Skeletal muscle tissue (tissue), 3 donors: ENCODE measurements at regions not wholly inside any gene's neighbourhood (a gene's known extent, or its start where the extent isn't known, plus 50 kb on each side); places are given as distances from the start of the nearest gene placed in this dataset.

Source experiments
- H3K27ac ChIP-seq: one replicate; pipeline ENCODE4 v1.7.0; 2013; ENCODE audit warnings: mild to moderate bottlenecking, low read depth, low read length, inconsistent platforms
- H3K27me3 ChIP-seq, 3 donors: one replicate each; pipeline ENCODE4 v1.7.0; 2013; ENCODE audit warnings: low read length in 3 of 3; ENCODE audit not compliant: control insufficient read depth in 3 of 3, insufficient read depth in 3 of 3
- H3K36me3 ChIP-seq, 3 donors: one replicate each; pipeline ENCODE4 v1.7.0; 2013; ENCODE audit warnings: low read length in 3 of 3; ENCODE audit not compliant: control insufficient read depth in 3 of 3, insufficient read depth in 3 of 3
- H3K4me1 ChIP-seq, 3 donors: one replicate each; pipeline ENCODE4 v1.7.0; 2013; ENCODE audit warnings: low read length in 3 of 3, mild to moderate bottlenecking in 3 of 3; ENCODE audit not compliant: control insufficient read depth in 3 of 3, insufficient read depth in 3 of 3
- H3K4me3 ChIP-seq, 3 donors: one replicate each; pipeline ENCODE4 v1.7.0; 2013; ENCODE audit warnings: low read length in 3 of 3
- H3K9ac ChIP-seq, 3 donors: one replicate each; pipeline ENCODE4 v1.7.0; 2013; ENCODE audit warnings: low read length in 3 of 3, mild to moderate bottlenecking in 3 of 3, moderate library complexity in 2 of 3, low read depth in 1 of 3
- H3K9me3 ChIP-seq, 3 donors: one replicate each; pipeline ENCODE4 v1.7.0; 2013; ENCODE audit warnings: low read length in 3 of 3; ENCODE audit not compliant: control insufficient read depth in 3 of 3
- donor health status: Osteomylitis.

DNA sequence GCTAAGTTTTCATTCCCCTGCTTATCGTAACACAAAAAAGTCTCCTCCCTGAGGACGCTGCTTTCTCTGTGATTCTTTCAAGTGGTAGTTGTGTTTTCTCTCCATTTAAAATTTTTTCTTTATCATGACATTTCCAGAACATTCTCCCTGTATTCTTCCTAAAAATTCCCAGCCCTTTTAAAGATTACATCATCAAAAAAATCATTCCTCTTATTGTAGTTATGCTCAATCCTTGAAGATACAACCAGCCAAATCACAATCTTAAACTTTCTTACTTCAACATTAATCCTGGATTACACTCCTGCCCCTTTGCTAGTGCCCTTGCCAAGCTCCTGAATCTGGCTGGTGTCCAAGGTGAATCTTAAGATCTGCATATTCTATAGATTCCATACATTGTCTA is 163.7 kb upstream of the CBLB start:
- Histone ChIP-seq H3K9me3 (no peaks in the 10 kb centered on the region), H3K4me1 (no peaks in the 10 kb centered on the region), H3K36me3 (no peaks in the 10 kb centered on the region), H3K27ac (no peak overlapping the region), H3K9ac (no peak overlapping the region), H3K27me3 (no peaks in the 10 kb centered on the region), H3K4me3 (no peak overlapping the region)

DNA sequence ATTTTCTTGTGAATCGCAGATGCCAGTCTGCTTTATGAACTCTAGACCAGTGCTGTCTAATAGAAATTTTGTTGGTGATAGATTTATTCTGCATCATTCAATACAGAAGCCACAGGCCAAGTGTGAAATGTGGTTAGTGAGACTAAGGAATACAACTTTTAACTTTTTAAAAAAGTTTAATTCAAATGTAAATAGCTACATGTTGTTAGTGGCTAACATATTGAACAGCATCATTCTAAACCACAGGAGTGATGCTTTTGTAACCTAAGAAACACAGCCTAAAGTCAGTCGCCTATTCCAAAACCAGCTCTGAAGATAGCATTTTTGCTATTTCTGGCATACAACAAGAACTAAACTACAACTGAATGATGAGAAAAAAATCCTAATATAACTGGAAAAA is 164.8 kb upstream of the CBLB start:
- no peak overlapping the region for H3K27ac ChIP-seq
- no peak overlapping the region for H3K9ac ChIP-seq
- no peak overlapping the region for H3K4me3 ChIP-seq
- H3K9me3 ChIP-seq: no peaks in the 10 kb centered on the region
- H3K36me3 ChIP-seq: no peaks in the 10 kb centered on the region
- no peaks in the 10 kb centered on the region for H3K4me1 ChIP-seq
- H3K27me3 ChIP-seq: no peaks in the 10 kb centered on the region

- Histone ChIP-seq H3K4me3 (no peak overlapping the region), H3K27ac (no peak overlapping the region), H3K4me1 (no peaks in the 10 kb centered on the region), H3K9me3 (peaks cover 0 to 3% (median 0%) of the 10 kb centered on the region in 3 donors), H3K36me3 (no peaks in the 10 kb centered on the region), H3K9ac (no peak overlapping the region), H3K27me3 (no peaks in the 10 kb centered on the region)
Observed at GRCh38 chr3:106034313-106034712, 165.5 kb upstream of the CBLB start.

DNA sequence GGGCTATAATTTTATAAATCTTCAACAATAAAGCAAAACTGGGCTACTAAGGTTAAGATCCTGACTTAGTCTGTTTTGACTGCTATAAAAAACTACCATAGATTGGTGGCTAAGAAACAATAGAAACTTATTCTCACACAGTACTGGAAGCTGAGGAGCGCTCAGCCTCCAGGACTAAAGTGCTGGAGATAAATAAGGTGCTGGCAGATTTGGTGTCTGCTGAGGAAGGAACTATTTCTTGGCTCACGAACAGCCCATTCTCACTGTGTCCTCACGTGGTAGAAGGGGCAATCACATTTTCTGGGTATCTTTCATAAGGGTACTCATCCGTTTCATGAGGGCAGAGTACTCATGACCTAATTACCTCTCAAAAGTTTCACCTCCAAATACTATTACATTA is 166.8 kb upstream of the CBLB start:
- Histone ChIP-seq H3K4me3 (no peak overlapping the region), H3K4me1 (no peaks in the 10 kb centered on the region), H3K9ac (no peak overlapping the region), H3K27ac (no peak overlapping the region), H3K27me3 (no peaks in the 10 kb centered on the region), H3K9me3 (peaks cover 0 to 6% (median 0%) of the 10 kb centered on the region in 3 donors), H3K36me3 (no peaks in the 10 kb centered on the region)

- Histone ChIP-seq H3K4me3 (no peak overlapping the region), H3K9me3 (peaks cover 0 to 6% (median 0%) of the 10 kb centered on the region in 3 donors), H3K4me1 (no peaks in the 10 kb centered on the region), H3K27ac (no peak overlapping the region), H3K36me3 (no peaks in the 10 kb centered on the region), H3K9ac (no peak overlapping the region), H3K27me3 (no peaks in the 10 kb centered on the region)
Observed at GRCh38 chr3:106036696-106037095, 167.9 kb upstream of the CBLB start.

GRCh38 chr3:106047221-106047620 is 178.4 kb upstream of the CBLB start:
- no peaks in the 10 kb centered on the region for H3K9me3 ChIP-seq
- no peaks in the 10 kb centered on the region for H3K36me3 ChIP-seq

GRCh38 chr3:106048946-106049481 is 180.2 kb upstream of the CBLB start:
- no peaks in the 10 kb centered on the region for H3K27me3 ChIP-seq
- no peak overlapping the region for H3K27ac ChIP-seq
- no peak overlapping the region for H3K4me3 ChIP-seq
- no peak overlapping the region for H3K9ac ChIP-seq
- H3K36me3 ChIP-seq: no peaks in the 10 kb centered on the region
- no peaks in the 10 kb centered on the region for H3K4me1 ChIP-seq
- H3K9me3 ChIP-seq: no peaks in the 10 kb centered on the region

More at GRCh38 chr3:106047221-106047620, 178.4 kb upstream of the CBLB start:
- H3K4me1 ChIP-seq: no peaks in the 10 kb centered on the region
- H3K27ac ChIP-seq: no peak overlapping the region
- no peaks in the 10 kb centered on the region for H3K27me3 ChIP-seq
- no peak overlapping the region for H3K9ac ChIP-seq
- H3K4me3 ChIP-seq: no peak overlapping the region

GRCh38 chr3:106049821-106050220 is 181.0 kb upstream of the CBLB start:
- H3K27me3 ChIP-seq: no peaks in the 10 kb centered on the region
- no peak overlapping the region for H3K9ac ChIP-seq
- no peaks in the 10 kb centered on the region for H3K36me3 ChIP-seq
- H3K4me1 ChIP-seq: no peaks in the 10 kb centered on the region
- no peak overlapping the region for H3K27ac ChIP-seq
- no peaks in the 10 kb centered on the region for H3K9me3 ChIP-seq
- H3K4me3 ChIP-seq: no peak overlapping the region

DNA sequence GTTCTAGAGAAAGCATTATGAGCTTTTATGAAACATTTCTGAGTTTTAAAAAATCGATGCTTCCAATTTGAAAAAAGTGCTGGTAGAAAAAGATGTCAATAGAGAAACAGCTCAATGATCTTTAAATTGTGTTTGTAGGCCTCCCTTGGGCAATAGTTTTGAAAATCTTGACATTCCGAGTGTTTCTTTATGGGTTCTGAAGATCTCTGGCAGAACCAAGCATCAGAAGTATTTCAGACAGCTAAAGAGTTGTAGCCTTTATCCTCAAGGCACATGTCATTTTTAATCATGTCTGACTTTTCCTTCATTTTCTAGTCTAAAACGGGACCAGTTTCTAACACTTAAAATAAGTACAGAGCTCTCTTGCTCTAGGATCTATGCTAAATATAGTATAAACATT is 188.1 kb upstream of the CBLB start:
- Histone ChIP-seq H3K9ac (no peak overlapping the region), H3K4me1 (no peaks in the 10 kb centered on the region), H3K4me3 (no peak overlapping the region), H3K9me3 (no peaks in the 10 kb centered on the region), H3K36me3 (no peaks in the 10 kb centered on the region), H3K27me3 (no peaks in the 10 kb centered on the region), H3K27ac (no peak overlapping the region)

GRCh38 chr3:106058475-106058874 is 189.7 kb upstream of the CBLB start:
- Histone ChIP-seq H3K4me1 (no peaks in the 10 kb centered on the region), H3K4me3 (no peak overlapping the region), H3K27ac (no peak overlapping the region), H3K9ac (no peak overlapping the region), H3K36me3 (no peaks in the 10 kb centered on the region), H3K27me3 (no peaks in the 10 kb centered on the region), H3K9me3 (no peaks in the 10 kb centered on the region)
